Myocyte (in vitro differentiated cells): ENCODE measurements at regions not wholly inside any gene's neighbourhood (a gene's known extent, or its start where the extent isn't known, plus 50 kb on each side); places are given as distances from the start of the nearest gene placed in this dataset.

ENCODE experiments used
- DNase-seq: peaks from one replicate; pipeline ENCODE4 v3.0.0-alpha.2; 2012; ENCODE audit warnings: low read depth

DNA sequence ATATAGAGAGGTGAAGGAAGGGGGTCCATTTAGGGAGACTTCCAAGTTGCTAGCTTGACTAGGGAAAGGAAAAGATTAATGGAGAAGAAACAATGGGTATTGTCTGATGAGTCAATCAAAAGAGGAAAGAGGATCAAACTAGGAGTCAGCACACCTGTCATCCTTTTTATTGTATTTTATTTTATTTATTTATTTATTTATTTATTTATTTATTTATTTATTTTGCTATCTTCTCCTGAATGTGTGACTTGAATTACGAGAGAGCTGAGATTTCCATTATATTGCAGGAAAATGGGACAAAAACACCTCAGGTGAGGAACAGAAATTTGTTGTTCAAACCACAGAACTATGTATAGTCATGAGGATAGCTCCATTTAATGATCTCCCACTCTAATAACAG, 58.9 kb downstream of the NUDT11 start:
- DNase-seq: no peak

DNA sequence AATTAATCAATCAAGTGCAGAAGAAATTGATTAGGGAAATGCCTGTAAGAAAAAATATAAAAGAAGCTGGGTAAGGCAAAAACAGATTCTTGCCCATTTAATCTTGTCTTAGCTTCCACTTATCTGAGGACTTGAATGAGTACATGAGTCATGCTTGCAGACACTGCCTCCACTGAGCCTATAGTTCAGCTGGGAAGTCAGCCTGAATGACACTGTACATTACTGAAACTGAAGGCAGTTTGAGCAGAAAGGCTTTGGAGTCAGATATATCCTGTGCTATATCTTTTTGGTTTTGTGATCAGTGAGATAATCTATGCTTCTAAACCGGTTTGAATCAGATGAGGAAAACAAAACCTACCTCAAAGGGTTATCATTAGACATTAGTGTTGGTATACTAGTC, 61.3 kb downstream of the NUDT11 start:
- no peak for DNase-seq

DNA sequence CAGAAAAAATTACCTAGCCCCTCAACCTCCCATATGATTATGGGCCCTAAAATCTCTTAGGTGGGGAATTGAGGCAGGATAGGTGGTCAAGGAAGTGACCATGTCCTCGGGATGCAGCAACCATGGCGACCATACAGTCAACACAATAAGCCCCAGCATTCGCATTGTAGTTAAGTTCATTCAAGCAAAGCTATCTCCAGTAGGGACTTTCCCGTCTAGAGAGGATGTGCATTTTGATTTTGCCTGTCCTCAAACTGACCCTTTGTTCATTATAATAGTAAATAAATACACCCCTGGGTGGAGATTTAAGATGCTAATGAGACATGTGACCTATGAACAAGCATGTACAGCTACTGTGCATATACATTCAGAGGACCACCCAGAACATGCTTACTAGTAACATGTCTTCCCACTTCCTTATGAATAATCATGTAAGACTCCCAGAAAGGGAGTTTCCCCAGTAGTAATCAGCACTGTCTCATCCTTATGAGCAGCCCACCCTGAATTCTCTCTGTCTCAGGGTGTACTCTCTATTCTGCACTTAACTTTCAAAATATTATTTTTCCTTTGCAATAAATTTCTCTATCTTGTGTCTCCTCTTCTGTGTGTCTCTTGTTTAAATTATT, 74.3 kb downstream of the NUDT11 start:
- DNase-seq: no peak

DNA sequence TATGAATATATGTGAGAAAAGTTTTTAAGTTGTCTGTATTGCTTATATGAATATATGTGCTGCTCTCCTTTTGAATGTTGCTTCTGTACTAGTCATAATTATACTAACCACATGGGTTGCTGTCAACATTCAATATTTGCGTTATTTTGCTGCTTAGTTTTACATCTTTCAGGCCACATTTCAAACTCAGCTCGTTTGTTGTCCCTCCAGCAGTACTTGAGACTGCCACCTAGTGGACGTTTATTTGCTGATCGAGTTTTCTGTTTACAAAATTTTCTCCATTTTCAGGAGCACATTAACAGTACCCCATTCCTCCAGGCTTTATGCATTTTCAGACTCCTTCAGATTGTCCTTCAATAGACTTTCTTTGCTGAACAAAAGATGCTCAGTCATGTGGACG, 75.8 kb downstream of the NUDT11 start:
- peak; percentile 55 for DNase-seq

DNA sequence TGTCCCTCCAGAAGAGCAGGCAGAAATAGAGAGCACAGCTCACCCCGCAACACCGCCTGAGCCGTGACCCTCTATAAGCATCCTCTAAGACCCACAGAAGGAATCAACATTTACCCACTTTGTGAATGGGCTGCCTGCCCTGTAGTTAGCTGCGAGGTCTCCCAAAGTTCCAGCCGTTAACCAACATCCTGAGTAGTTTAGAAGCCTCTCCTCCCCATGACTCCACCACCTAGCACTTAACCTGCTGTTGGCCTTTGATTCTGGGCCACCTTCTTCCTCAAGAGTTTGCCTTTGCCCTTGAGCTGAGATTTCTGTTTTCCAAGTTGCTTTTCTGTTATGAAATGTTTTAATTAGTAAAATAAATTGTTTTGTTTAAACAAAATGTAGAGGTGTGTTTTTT, 75.8 kb downstream of the NUDT10 start:
- no peak for DNase-seq

DNA sequence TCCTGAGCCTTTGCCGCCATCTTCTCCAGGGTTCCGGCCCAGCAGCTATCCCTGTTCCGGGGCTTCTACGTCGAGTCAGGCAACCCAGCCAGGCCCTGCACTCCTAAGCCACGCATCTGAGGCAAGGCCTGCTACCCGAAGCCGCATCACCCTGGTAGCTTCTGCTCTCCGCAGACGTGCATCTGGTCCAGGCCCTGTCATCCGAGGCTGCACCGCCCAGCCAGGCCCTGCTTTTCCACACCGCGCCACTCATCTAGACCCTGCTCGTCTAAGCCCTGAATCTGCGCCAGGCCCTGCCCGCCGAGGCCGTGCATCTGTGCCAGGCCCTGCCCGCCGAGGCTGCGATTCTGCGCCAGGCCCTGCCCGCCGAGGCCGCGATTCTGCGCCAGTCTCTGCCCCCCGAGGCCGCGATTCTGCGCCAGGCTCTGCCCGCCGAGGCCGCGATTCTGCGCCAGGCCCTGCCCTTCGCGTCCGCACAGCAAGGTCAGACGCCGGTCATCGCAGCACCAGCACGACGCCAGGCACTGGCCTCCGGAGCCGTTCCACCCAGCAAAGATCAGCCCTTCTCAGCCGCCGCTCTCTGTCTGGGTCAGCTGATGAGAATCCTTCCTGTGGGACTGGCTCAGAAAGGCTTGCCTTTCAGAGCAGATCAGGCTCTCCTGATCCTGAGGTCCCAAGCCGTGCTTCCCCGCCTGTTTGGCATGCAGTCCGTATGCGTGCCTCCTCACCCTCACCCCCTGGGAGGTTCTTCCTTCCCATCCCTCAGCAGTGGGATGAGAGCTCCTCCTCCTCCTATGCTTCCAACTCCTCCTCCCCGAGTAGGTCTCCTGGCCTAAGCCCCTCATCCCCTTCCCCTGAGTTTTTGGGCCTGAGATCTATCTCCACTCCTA, 75.1 kb downstream of the NUDT10 start:
- DNase-seq: no peak

DNA sequence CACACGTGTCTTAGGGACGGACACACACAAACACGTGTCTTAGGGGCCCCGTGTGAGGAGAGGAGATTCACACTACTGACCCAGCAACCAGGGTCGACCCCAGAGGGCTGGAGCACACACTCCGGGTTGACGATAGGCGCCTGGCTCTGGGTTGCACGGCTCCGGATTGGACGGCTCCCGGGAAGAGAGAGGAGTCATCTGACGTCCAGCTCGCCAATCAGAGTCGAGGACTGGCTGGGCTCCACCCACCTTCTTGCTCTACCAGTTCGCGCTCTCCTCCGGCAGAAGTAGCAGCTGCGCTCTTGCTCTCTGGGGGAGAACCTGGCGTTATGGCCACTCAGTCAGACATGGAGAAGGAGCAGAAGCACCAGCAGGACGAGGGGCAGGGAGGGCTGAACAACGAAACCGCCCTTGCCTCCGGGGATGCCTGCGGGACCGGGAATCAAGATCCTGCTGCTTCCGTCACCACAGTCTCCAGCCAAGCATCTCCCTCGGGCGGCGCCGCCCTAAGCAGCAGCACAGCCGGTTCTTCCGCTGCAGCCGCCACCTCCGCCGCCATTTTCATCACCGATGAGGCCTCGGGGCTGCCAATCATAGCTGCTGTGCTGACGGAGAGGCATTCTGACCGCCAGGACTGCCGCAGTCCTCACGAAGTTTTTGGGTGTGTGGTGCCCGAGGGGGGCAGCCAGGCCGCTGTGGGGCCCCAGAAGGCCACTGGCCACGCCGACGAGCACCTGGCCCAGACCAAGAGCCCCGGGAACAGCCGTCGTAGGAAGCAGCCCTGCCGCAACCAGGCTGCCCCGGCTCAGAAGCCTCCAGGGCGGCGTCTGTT, 74.3 kb downstream of the NUDT10 start:
- no peak for DNase-seq

DNA sequence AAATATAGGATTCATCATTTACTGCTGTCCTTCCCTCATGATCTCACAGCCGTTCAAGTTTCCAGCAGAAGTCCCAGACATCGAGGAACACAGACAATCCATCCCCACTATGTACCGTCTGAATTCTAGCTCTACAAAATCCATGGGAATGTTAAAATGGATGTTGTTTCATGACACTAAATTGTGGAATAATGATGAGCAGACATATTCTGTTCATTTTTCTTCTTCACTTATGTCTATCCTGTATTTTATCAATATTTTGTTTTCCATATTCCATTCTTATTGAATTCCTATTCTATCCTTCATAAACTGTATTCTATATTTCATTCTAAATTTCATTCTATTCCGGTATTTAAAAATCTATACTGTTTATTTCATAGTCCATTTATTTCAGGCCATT, 71.8 kb downstream of the NUDT10 start:
- no peak for DNase-seq

DNA sequence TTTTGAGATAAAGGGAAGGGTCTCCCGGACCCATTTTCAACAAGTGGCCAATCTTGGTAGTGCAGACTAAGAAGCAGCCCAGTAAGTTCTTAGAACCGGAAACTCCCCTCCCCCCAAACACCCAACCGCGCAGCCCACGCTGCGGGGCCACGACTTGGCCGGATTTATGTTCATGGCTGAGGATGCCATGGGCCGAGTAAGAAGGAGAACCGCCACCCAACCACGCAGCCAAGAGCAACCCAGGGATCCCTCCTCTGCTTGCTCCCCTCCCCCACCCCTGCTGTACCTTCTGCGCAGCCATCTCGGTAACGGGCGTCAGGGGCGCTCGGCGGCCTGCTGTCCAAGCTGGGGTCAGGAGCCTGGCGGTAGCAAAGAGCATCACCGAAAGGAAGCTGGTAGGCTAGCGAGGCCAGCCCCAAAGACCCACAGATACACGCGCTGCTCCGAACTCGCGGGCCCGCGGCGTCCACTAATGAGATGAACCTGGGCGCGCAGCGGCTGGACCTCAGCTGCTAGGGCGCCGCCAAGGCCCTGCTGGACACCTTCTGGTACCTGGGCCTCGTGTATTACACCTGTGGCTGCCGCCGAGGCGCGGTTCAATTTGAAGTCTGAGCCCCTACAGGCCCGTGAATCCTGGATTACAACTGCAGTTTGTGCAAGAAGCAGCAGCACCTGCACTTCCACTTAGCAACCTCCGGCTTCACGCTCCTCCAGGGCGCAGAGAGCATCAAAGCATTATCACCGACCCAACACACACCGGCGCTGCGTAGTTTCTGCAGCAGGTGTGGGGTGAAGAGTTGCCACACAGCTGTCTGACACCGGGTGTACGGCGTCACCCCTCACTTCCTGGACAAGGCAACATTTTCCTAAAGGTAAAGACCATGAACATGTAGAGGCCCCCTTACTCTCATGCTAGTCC, 63.4 kb downstream of the NUDT10 start:
- no peak for DNase-seq

DNA sequence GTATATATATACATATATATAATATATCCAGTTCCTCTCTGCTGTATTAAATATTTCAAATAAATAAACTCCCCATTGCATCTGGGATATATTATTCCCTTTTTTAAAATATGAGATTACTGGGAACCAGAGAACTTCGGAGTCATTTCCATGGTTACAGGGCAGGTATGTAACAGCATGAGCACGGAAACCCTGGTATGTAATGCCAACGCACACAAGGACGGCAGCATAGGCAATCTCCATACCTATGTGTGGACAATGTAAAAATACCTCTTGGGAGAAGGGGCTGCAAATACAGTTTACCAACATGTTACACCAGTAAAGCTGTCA, 62.8 kb downstream of the NUDT10 start:
- DNase-seq: no peak
